ENCODE measurements at regions not wholly inside any gene's neighbourhood (a gene's known extent, or its start where the extent isn't known, plus 50 kb on each side); places are given as distances from the start of the nearest gene placed in this dataset.

- no peak overlapping the region for H3K4me3 ChIP-seq (replicated peaks in 1 of 2; ENCODE audit: low read depth in 2 of 2, low read length in 2 of 2)
- no peak for DNase-seq (ENCODE audit: low read depth in 2 of 2)
- TF ChIP-seq CTCF (IDR thresholded peaks at IDR 0.05; ENCODE audit: low read depth, low read length) = no peak
Measured at GRCh38 chr11:21635394-21636145, 557.3 kb upstream of the ANO5 start.

- no peak overlapping the region for H3K4me3 ChIP-seq (replicated peaks in 1 of 2; ENCODE audit: low read depth in 2 of 2, low read length in 2 of 2)
- DNase-seq (ENCODE audit: low read depth in 2 of 2) = no peak
- no peak for TF ChIP-seq CTCF (IDR thresholded peaks at IDR 0.05; ENCODE audit: low read depth, low read length)
Measured at GRCh38 chr11:21636561-21636960, 556.3 kb upstream of the ANO5 start.

- no peak overlapping the region for H3K4me3 ChIP-seq (replicated peaks in 1 of 2; ENCODE audit: low read depth in 2 of 2, low read length in 2 of 2)
- TF ChIP-seq CTCF (IDR thresholded peaks at IDR 0.05; ENCODE audit: low read depth, low read length) = no peak
- no peak for DNase-seq (ENCODE audit: low read depth in 2 of 2)
Measured at GRCh38 chr11:21640491-21640890, 552.4 kb upstream of the ANO5 start.

GRCh38 chr11:21641869-21642268, 551.0 kb upstream of the ANO5 start:
- DNase-seq (ENCODE audit: low read depth in 2 of 2) = no peak

GRCh38 chr11:21646351-21646750, 546.5 kb upstream of the ANO5 start:
- DNase-seq (ENCODE audit: low read depth in 2 of 2) = no peak
- H3K4me3 ChIP-seq (replicated peaks in 1 of 2; ENCODE audit: low read depth in 2 of 2, low read length in 2 of 2) = no peak overlapping the region
- TF ChIP-seq CTCF (IDR thresholded peaks at IDR 0.05; ENCODE audit: low read depth, low read length) = no peak

More at GRCh38 chr11:21641869-21642268, 551.0 kb upstream of the ANO5 start:
- no peak overlapping the region for H3K4me3 ChIP-seq (replicated peaks in 1 of 2; ENCODE audit: low read depth in 2 of 2, low read length in 2 of 2)
- TF ChIP-seq CTCF (IDR thresholded peaks at IDR 0.05; ENCODE audit: low read depth, low read length) = no peak

GRCh38 chr11:21650961-21651360, 541.9 kb upstream of the ANO5 start:
- no peak overlapping the region for H3K4me3 ChIP-seq (replicated peaks in 1 of 2; ENCODE audit: low read depth in 2 of 2, low read length in 2 of 2)
- DNase-seq (ENCODE audit: low read depth in 2 of 2) = no peak
- no peak for TF ChIP-seq CTCF (IDR thresholded peaks at IDR 0.05; ENCODE audit: low read depth, low read length)
